ENCODE measurements at regions not wholly inside any gene's neighbourhood (a gene's known extent, or its start where the extent isn't known, plus 50 kb on each side); places are given as distances from the start of the nearest gene placed in this dataset.

DNA sequence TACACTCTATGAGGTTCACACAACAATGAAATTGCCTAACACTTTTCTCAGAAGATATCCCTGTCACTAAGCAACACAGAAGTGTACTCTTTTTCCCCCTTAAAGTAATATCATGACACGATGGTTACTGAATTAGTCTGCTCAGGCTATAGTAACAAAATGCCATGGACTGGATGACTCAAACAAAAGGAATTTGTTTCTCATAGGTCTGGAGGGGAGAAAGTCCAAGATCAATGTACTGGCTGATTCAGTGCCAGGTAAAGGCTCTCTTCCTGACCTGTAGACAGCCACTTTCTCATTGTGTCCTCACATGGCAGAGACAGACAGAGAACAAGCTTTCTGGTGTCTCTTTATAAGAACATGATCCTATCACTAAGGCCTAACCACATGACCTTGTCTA, 211.9 kb downstream of the RBM43 start:
- POLR2A ChIA-PET = no interaction called here
- H3K27me3 ChIP-seq (ENCODE audit: insufficient read depth, low read length) = no peaks in the 10 kb centered on the region
- intact Hi-C loops (cut with micrococcal nuclease) = loop anchor here (2.0 to 5.0 kb wide), 2 partner anchors 439 to 1252 kb away; no protein-coding TSS in a partner anchor
- no peak overlapping the region for H3K27ac ChIP-seq (ENCODE audit: low read depth, low read length)
- CTCF ChIA-PET = no interaction called here
- ATAC-seq (no peak), DNase-seq (ENCODE audit: low read depth, low spot score) (no peak)
- RAD21 ChIA-PET (ENCODE audit: low non-redundant PET in 1 of 2, low total read pairs in 2 of 2, uncharacterized antibody in 2 of 2, unreplicated experiment in 2 of 2) = no interaction called here
- H3K9me3 ChIP-seq (ENCODE audit: control insufficient read depth in 1 of 2, insufficient read depth in 1 of 2, low read depth in 1 of 2, low read length in 2 of 2) = no peaks in the 10 kb centered on the region
- H3K4me1 ChIP-seq (ENCODE audit: control insufficient read depth in 1 of 2, insufficient read depth in 2 of 2, low read length in 2 of 2) = no peaks in the 10 kb centered on the region
- BruUV-seq (replicated peaks) = no TSS peak
- H3K79me2 ChIP-seq (ENCODE audit: insufficient read depth, low read length) = no peaks in the 10 kb centered on the region
- no peak overlapping the region for H2AFZ ChIP-seq (ENCODE audit: low read depth, low read length, poor library complexity, severe bottlenecking)
- no peak overlapping the region for H3K9ac ChIP-seq (ENCODE audit: low read length)
- no peaks in the 10 kb centered on the region for H3K36me3 ChIP-seq (ENCODE audit: control insufficient read depth in 1 of 2, insufficient read depth in 2 of 2, low read length in 2 of 2)
- H3K9me2 ChIP-seq (ENCODE audit: insufficient read depth) = no peaks in the 10 kb centered on the region
- no peaks in the 10 kb centered on the region for H4K20me1 ChIP-seq (ENCODE audit: insufficient read depth)
- H3K4me2 ChIP-seq (ENCODE audit: low read length) = no peak overlapping the region
- TF ChIP-seq ZFX (IDR thresholded peaks at IDR 0.05) (no peak), SRF (IDR thresholded peaks at IDR 0.05; ENCODE audit: low read depth) (no peak), EGR1 (IDR thresholded peaks at IDR 0.05; ENCODE audit: low read depth) (no peak), POLR2A (IDR thresholded peaks at IDR 0.05; ENCODE audit: borderline replicate concordance, extremely low read depth, insufficient read depth, insufficient read length) (no peak), YY1 (IDR thresholded peaks at IDR 0.05; ENCODE audit: extremely low read depth, insufficient replicate concordance, low read depth, low read length) (no peak), TCF7L2 (IDR thresholded peaks at IDR 0.05; ENCODE audit: borderline replicate concordance, extremely low read depth, insufficient read depth, insufficient read length) (no peak), POLR2AphosphoS5 (IDR thresholded peaks at IDR 0.05; ENCODE audit: low read depth, low read length) (no peak), EZH2 (IDR thresholded peaks at IDR 0.05) (no peak)
- no peak overlapping the region for H3K4me3 ChIP-seq (replicated peaks in 1 of 2; ENCODE audit: low read depth in 1 of 2, low read length in 2 of 2)

DNA sequence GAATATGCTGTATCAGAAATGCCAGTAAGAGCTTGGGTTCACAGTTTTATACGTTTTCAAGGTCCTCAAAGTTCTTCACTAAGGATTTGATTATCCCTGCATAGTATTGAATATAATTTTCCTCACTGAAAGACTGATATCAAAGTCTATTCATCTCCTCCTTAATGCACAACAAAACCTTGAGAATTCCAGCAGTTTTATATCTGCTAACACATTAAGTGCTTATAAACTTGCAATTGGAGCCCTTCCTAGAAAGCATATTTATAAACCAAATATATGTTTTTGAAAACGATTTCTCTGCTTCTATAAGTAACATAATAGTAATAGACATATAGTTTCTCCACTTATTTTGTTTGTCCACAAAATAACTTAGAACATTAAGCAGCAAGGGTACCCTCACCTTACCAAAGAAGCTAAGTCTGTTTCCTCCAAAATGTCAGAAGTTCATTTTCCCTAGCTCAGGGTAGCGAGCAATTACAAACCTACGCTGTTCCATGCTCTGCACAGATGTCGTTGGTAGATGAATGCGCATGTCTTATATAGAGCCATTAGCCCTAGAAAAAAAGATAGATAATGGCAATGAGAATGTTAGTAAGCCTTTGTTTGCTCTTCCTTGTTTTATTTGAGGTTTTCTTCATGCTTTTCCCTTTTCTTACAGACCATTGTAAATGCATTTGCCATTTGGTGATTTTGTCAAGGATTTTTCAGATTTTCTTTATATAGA, 213.2 kb downstream of the RBM43 start:
- H3K9me2 ChIP-seq (ENCODE audit: insufficient read depth) = no peaks in the 10 kb centered on the region
- H3K4me3 ChIP-seq (replicated peaks in 1 of 2; ENCODE audit: low read depth in 1 of 2, low read length in 2 of 2) = no peak overlapping the region
- no peak overlapping the region for H3K27ac ChIP-seq (ENCODE audit: low read depth, low read length)
- RAD21 ChIA-PET (ENCODE audit: low non-redundant PET in 1 of 2, low total read pairs in 2 of 2, uncharacterized antibody in 2 of 2, unreplicated experiment in 2 of 2) = no interaction called here
- no peaks in the 10 kb centered on the region for H3K27me3 ChIP-seq (ENCODE audit: insufficient read depth, low read length)
- no peak overlapping the region for H2AFZ ChIP-seq (ENCODE audit: low read depth, low read length, poor library complexity, severe bottlenecking)
- no TSS peak for BruUV-seq (replicated peaks)
- no peaks in the 10 kb centered on the region for H3K36me3 ChIP-seq (ENCODE audit: control insufficient read depth in 1 of 2, insufficient read depth in 2 of 2, low read length in 2 of 2)
- ATAC-seq = no peak
- DNase-seq (ENCODE audit: low read depth, low spot score) = no peak
- intact Hi-C loops (cut with micrococcal nuclease) = no loop called here
- no peaks in the 10 kb centered on the region for H4K20me1 ChIP-seq (ENCODE audit: insufficient read depth)
- peaks cover 0 to 3% of the 10 kb centered on the region in 2 experiments; a peak in 2 of 4 replicates for H3K4me1 ChIP-seq (ENCODE audit: control insufficient read depth in 1 of 2, insufficient read depth in 2 of 2, low read length in 2 of 2)
- H3K9ac ChIP-seq (ENCODE audit: low read length) = no peak overlapping the region
- no peak overlapping the region for H3K4me2 ChIP-seq (ENCODE audit: low read length)
- CTCF ChIA-PET = no interaction called here
- H3K9me3 ChIP-seq (ENCODE audit: control insufficient read depth in 1 of 2, insufficient read depth in 1 of 2, low read depth in 1 of 2, low read length in 2 of 2) = no peaks in the 10 kb centered on the region
- H3K79me2 ChIP-seq (ENCODE audit: insufficient read depth, low read length) = no peaks in the 10 kb centered on the region
- POLR2A ChIA-PET = no interaction called here
- TF ChIP-seq SP1 (IDR thresholded peaks at IDR 0.05; ENCODE audit: low read depth) = no peak
- TF ChIP-seq, protein P1, sequence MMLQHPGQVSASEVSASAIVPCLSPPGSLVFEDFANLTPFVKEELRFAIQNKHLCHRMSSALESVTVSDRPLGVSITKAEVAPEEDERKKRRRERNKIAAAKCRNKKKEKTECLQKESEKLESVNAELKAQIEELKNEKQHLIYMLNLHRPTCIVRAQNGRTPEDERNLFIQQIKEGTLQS (IDR thresholded peaks at IDR 0.05) = no peak
- TF ChIP-seq ELF1 (IDR thresholded peaks at IDR 0.05; ENCODE audit: borderline replicate concordance, low read depth) = no peak
- no peak for TF ChIP-seq MAX (IDR thresholded peaks at IDR 0.05)
- TF ChIP-seq, protein P2, sequence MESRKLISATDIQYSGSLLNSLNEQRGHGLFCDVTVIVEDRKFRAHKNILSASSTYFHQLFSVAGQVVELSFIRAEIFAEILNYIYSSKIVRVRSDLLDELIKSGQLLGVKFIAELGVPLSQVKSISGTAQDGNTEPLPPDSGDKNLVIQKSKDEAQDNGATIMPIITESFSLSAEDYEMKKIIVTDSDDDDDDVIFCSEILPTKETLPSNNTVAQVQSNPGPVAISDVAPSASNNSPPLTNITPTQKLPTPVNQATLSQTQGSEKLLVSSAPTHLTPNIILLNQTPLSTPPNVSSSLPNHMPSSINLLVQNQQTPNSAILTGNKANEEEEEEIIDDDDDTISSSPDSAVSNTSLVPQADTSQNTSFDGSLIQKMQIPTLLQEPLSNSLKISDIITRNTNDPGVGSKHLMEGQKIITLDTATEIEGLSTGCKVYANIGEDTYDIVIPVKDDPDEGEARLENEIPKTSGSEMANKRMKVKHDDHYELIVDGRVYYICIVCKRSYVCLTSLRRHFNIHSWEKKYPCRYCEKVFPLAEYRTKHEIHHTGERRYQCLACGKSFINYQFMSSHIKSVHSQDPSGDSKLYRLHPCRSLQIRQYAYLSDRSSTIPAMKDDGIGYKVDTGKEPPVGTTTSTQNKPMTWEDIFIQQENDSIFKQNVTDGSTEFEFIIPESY (IDR thresholded peaks at IDR 0.05; ENCODE audit: extremely low read depth, insufficient replicate concordance, low read length) = no peak
- TF ChIP-seq FOSL1 (IDR thresholded peaks at IDR 0.05; ENCODE audit: low read depth) = no peak
- no peak for TF ChIP-seq EZH2 (IDR thresholded peaks at IDR 0.05)
- no peak for TF ChIP-seq EZH2phosphoT487 (IDR thresholded peaks at IDR 0.05; ENCODE audit: borderline replicate concordance)
- no peak for TF ChIP-seq RAD21 (IDR thresholded peaks at IDR 0.05; ENCODE audit: low read depth)
